Endothelial cell of umbilical vein (primary cell): ENCODE measurements at regions not wholly inside any gene's neighbourhood (a gene's known extent, or its start where the extent isn't known, plus 50 kb on each side); places are given as distances from the start of the nearest gene placed in this dataset.
"Not testable (repeated sequence)": the region's sequence is repeated elsewhere in the genome, so short reads cannot be mapped to it uniquely, and the experiment has no call there.

Experiments used
- BruUV-seq: library from RNA; stranded (reverse); fragments of 400-500 nt; replicated peaks from 2 replicates; lab custom pipeline; 2021; lab: Mats Ljungman, UMichigan
- CTCF ChIA-PET: fragments of 300-600, 350-600 bp; sonication (Branson Sonifier 250); formaldehyde crosslinking; loops from one replicate; lab custom pipeline; 2021; ENCODE audit warnings: antibody characterized with exemption, inconsistent platforms; lab: Charles Lee
- POLR2A ChIA-PET: fragments of 300-600, 350-600 bp; sonication (Branson Sonifier 250); formaldehyde crosslinking; loops from one replicate; lab custom pipeline; 2021; ENCODE audit warnings: antibody characterized with exemption, inconsistent platforms; lab: Charles Lee
- DNase-seq: peaks from one replicate; pipeline ENCODE4 v3.0.0-alpha.2; 2011; ENCODE audit warnings: low read depth, low spot score
- FAIRE-seq: peaks from 2 replicates; lab custom pipeline; 2011; peaks lifted over from hg19 to GRCh38; lab: Jason Lieb, UNC
- H2AFZ ChIP-seq: 2 replicates; pipeline ENCODE4 v1.6.0; 2012; ENCODE audit warnings: low read depth, low read length, control low read depth, inconsistent platforms
- H3K27ac ChIP-seq: 2 replicates; pipeline ENCODE4 v1.5.1; 2011; ENCODE audit warnings: low read depth, mild to moderate bottlenecking, control low read depth, low read length, moderate library complexity; ENCODE audit not compliant: insufficient read depth
- H3K27me3 ChIP-seq, 2 experiments: 2 replicates each; pipeline versions ENCODE4 v1.6.0 to v1.6.1; 2011; ENCODE audit warnings: low read length in 2 of 2, mixed read lengths in 1 of 2; ENCODE audit not compliant: control insufficient read depth in 2 of 2, insufficient read depth in 2 of 2
- H3K36me3 ChIP-seq, 2 experiments: 2 replicates in 1 of 2; 3 replicates in 1 of 2; pipeline ENCODE4 v1.5.1; 2011; ENCODE audit warnings: low read length in 2 of 2, mild to moderate bottlenecking in 1 of 2, moderate library complexity in 1 of 2; ENCODE audit not compliant: control insufficient read depth in 2 of 2, insufficient read depth in 2 of 2; ENCODE audit errors: extremely low read depth in 1 of 2
- H3K4me1 ChIP-seq: 3 replicates; pipeline ENCODE4 v1.5.1; 2011; ENCODE audit warnings: mild to moderate bottlenecking, low read length; ENCODE audit not compliant: control insufficient read depth, insufficient read depth; ENCODE audit errors: extremely low read depth
- H3K4me2 ChIP-seq: 2 replicates; pipeline ENCODE4 v1.6.1; 2011; ENCODE audit warnings: low read length, control low read depth, mixed read lengths; ENCODE audit not compliant: insufficient read depth
- H3K4me3 ChIP-seq, 3 experiments: fragments of 200-600 bp in 1 of 3; sonication (generic), shearing (Covaris generic) in 1 of 3; replicated peaks in 1 of 3; 2 replicates each; pipeline ENCODE4 v1.5.1; 2011 to 2016; ENCODE audit warnings: control low read depth in 3 of 3, low read length in 3 of 3, mild to moderate bottlenecking in 2 of 3, inconsistent platforms in 1 of 3, low read depth in 1 of 3, moderate library complexity in 1 of 3; ENCODE audit not compliant: insufficient read depth in 1 of 3
- H3K79me2 ChIP-seq: 2 replicates; pipeline ENCODE4 v1.6.0; 2012; ENCODE audit warnings: low read length, inconsistent platforms; ENCODE audit not compliant: control insufficient read depth, insufficient read depth
- H3K9ac ChIP-seq: replicated peaks from 2 replicates; pipeline ENCODE3; 2011; ENCODE audit warnings: low read length, control low read depth; ENCODE audit not compliant: insufficient read depth; ENCODE audit errors: extremely low read depth
- H3K9me1 ChIP-seq: replicated peaks from 3 replicates; pipeline ENCODE4 v1.6.0; 2011; ENCODE audit warnings: mild to moderate bottlenecking, low read length; ENCODE audit not compliant: control insufficient read depth, insufficient read depth; ENCODE audit errors: extremely low read depth
- H3K9me3 ChIP-seq: replicated peaks from 2 replicates; pipeline ENCODE4 v1.5.1; 2012; ENCODE audit warnings: low read length, inconsistent platforms; ENCODE audit not compliant: control insufficient read depth, insufficient read depth
- H4K20me1 ChIP-seq: replicated peaks from 2 replicates; pipeline ENCODE3; 2011; ENCODE audit warnings: mild to moderate bottlenecking, low read length; ENCODE audit not compliant: control insufficient read depth, insufficient read depth; ENCODE audit errors: extremely low read depth
- dilution Hi-C: fragments of 300-500 bp; cut with MboI; formaldehyde crosslinking; loops from one replicate; pipeline ENCODE4 v1.15.0; 2019; ENCODE audit warnings: low sequenced_read_pairs; ENCODE audit not compliant: extremely low pct_ligation_motif_present
- intact Hi-C: fragments of 100-400 bp; cut with micrococcal nuclease; formaldehyde crosslinking; loops from one replicate; pipeline ENCODE4 v1.10.0; 2022
- TF ChIP-seq, protein P1 (sequence below), 2 donors: IDR thresholded peaks; 1 replicate in 1 of 2; 2 replicates in 1 of 2; pipeline ENCODE4 v1.5.1; 2011; ENCODE audit warnings: low read length in 2 of 2, mild to moderate bottlenecking in 2 of 2, moderate library complexity in 2 of 2, control low read depth in 1 of 2, inconsistent platforms in 1 of 2, low read depth in 1 of 2; ENCODE audit not compliant: insufficient read depth in 1 of 2; ENCODE audit errors: extremely low read depth in 1 of 2

DNA sequence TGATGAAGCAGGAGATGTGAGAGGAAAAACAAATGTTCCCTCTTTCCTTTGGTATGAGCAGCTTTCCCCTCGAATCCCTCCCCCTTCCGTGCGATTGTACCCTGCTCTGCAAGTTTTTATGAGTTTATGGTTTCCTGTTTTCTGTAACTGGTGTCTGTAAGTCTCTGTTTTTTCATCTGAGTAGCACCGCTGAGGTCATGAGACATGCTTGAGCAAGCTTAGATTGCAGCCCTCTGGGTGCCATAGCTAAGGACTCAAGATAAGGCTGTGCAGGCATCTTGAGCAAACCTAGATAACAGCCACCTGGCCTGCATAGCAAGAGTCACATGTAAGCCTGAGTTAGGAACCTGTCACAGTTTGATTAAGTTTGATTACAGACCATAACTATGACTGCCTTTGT lies 165.2 kb upstream of the TGIF2LX start:
- H2AFZ ChIP-seq, H3K9ac ChIP-seq, H3K4me2 ChIP-seq, CTCF ChIA-PET, dilution Hi-C loops, H3K79me2 ChIP-seq, BruUV-seq, H3K4me1 ChIP-seq, H3K27ac ChIP-seq, H4K20me1 ChIP-seq, FAIRE-seq, H3K9me3 ChIP-seq, H3K9me1 ChIP-seq, H3K36me3 ChIP-seq, intact Hi-C loops, H3K4me3 ChIP-seq, POLR2A ChIA-PET, H3K27me3 ChIP-seq, DNase-seq: not testable (repeated sequence)

DNA sequence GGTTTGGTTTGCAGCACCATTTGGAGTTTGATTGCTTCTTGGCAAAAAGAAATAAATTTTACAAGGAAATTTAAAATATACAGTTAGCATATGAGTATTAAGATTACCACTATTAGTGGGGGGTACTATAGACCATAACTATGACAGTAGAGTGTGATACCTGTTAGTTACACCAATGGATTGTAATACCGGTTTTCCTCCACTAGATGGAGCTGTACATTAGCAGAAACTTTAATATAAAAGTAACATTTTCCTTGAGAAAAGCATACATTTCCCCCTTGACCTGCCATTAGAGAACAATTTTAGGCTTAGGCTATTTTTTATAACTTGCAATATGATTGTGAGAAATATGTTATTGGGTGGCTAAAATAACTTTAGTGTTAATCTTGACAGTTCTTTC lies 163.9 kb upstream of the TGIF2LX start:
- H3K9ac ChIP-seq, H4K20me1 ChIP-seq, H3K36me3 ChIP-seq, H3K4me3 ChIP-seq, H3K27me3 ChIP-seq, H2AFZ ChIP-seq, H3K4me1 ChIP-seq, H3K9me3 ChIP-seq, H3K27ac ChIP-seq, intact Hi-C loops, CTCF ChIA-PET, DNase-seq, BruUV-seq, dilution Hi-C loops, H3K9me1 ChIP-seq, FAIRE-seq, H3K79me2 ChIP-seq, H3K4me2 ChIP-seq, POLR2A ChIA-PET: not testable (repeated sequence)
- TF ChIP-seq, protein P1, sequence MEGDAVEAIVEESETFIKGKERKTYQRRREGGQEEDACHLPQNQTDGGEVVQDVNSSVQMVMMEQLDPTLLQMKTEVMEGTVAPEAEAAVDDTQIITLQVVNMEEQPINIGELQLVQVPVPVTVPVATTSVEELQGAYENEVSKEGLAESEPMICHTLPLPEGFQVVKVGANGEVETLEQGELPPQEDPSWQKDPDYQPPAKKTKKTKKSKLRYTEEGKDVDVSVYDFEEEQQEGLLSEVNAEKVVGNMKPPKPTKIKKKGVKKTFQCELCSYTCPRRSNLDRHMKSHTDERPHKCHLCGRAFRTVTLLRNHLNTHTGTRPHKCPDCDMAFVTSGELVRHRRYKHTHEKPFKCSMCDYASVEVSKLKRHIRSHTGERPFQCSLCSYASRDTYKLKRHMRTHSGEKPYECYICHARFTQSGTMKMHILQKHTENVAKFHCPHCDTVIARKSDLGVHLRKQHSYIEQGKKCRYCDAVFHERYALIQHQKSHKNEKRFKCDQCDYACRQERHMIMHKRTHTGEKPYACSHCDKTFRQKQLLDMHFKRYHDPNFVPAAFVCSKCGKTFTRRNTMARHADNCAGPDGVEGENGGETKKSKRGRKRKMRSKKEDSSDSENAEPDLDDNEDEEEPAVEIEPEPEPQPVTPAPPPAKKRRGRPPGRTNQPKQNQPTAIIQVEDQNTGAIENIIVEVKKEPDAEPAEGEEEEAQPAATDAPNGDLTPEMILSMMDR (IDR thresholded peaks at IDR 0.05; ENCODE audit: extremely low read depth in 1 of 2, insufficient read depth in 1 of 2, low read depth in 1 of 2, low read length in 2 of 2) = peak in 1 of 2 donors; percentile 2

DNA sequence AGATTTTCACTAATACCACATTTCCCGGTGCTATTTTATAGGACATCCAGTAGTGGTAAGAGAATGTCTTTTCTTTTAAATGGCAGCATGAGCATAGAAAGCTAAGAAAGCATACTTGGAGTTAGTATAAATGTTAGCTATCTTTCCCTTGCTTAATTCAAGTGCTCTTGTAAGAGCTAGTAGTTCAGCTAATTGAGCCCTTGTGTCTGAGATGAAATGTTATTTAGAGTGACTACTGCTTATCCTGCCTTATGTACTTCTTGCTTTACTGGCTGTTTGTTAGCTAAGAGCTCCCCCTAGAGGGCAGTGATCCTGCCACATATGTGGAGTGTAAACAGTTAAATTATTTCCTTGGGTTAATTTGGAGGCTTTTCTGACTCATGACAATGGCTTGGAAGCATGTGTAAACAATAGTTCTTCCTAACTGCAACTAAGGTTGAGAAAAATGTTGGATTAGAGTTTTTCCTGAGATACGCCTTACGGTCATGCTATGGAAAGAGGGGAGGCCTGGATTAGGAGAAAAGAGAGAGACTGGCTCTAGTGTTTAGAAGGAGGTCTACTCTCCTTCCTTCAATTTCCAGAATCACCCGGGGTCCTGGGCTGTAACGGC lies 162.5 kb upstream of the TGIF2LX start:
- H3K4me3 ChIP-seq, H3K79me2 ChIP-seq, H4K20me1 ChIP-seq, H3K4me1 ChIP-seq, dilution Hi-C loops, H3K9me1 ChIP-seq, H3K9ac ChIP-seq, FAIRE-seq, H3K4me2 ChIP-seq, H3K27ac ChIP-seq, BruUV-seq, H2AFZ ChIP-seq, DNase-seq, H3K9me3 ChIP-seq, H3K27me3 ChIP-seq, CTCF ChIA-PET, H3K36me3 ChIP-seq, intact Hi-C loops, POLR2A ChIA-PET: not testable (repeated sequence)

DNA sequence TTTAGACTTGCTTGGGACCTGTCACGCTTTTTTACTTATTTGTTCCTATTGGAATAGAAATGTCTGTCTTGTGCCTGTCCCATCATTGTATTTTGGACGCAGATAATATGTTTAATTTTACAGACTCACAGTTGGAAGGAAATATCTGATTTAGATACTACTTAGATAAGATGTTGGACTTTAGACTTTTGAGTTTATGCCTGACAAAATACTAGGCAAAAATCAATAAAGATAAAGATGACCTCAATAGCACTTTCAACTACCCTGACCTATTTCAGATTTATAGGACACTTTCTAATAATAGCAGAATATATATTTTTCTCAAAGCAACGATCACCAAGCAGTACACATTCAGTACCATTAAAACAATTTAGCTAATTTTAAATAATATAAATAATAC lies 150.1 kb upstream of the TGIF2LX start:
- H3K36me3 ChIP-seq, H3K27me3 ChIP-seq, H3K4me1 ChIP-seq, H2AFZ ChIP-seq, BruUV-seq, H3K4me2 ChIP-seq, CTCF ChIA-PET, DNase-seq, H3K9me1 ChIP-seq, H3K79me2 ChIP-seq, H3K9me3 ChIP-seq, H3K27ac ChIP-seq, H3K9ac ChIP-seq, H3K4me3 ChIP-seq, POLR2A ChIA-PET, intact Hi-C loops, dilution Hi-C loops, H4K20me1 ChIP-seq, FAIRE-seq: not testable (repeated sequence)
